ENCODE measurements at regions not wholly inside any gene's neighbourhood (a gene's known extent, or its start where the extent isn't known, plus 50 kb on each side); places are given as distances from the start of the nearest gene placed in this dataset.
"Not testable (repeated sequence)": the region's sequence is repeated elsewhere in the genome, so short reads cannot be mapped to it uniquely, and the experiment has no call there.

GRCh38 chr5:118468085-118468484 lies 520.3 kb downstream of the DTWD2 start:
- no peak for DNase-seq (ENCODE audit: low spot score)

- no peak for DNase-seq (ENCODE audit: low spot score)
Observed at GRCh38 chr5:118467103-118467502, 521.2 kb downstream of the DTWD2 start.

- DNase-seq (ENCODE audit: low spot score): no peak
Observed at GRCh38 chr5:118466418-118466817, 521.9 kb downstream of the DTWD2 start.

DNA sequence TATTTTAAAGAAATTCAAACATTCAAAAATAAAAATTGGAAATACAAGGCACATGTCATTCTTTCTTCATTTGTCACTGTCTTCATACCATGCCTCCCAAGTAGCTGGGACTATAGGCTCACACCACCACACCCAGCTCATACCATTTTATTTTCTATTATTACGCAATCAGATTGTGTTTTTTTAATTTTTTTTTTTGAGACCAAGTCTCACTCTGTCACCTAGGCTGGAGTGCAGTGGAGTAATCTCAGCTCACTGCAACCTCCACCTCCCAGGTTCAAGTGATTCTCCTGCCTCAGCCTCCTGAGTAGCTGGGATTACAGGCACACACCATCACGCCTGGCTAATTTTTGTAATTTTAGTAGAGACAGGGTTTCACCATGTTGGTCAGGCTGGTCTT lies 526.1 kb downstream of the DTWD2 start:
- DNase-seq (ENCODE audit: low spot score): not testable (repeated sequence)

DNA sequence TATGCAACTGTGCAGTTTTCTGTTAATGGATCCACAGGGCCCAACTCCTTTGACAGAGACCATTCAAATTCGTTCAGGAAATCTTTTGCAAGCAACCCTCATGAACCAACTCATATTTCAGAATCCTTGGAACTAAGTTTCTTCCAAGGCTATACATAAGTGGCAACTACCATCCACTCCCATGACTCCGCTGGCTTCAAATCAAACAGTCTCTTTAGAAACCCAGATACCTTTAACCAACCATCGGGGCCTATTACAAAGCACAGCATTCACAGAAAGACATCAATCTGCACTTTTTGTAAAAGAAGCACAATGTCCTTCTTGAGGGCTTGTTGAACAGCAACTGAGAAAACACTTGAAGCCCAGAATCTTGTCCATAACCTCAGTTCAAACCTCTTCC lies 526.9 kb downstream of the DTWD2 start:
- DNase-seq (ENCODE audit: low spot score): no peak

DNA sequence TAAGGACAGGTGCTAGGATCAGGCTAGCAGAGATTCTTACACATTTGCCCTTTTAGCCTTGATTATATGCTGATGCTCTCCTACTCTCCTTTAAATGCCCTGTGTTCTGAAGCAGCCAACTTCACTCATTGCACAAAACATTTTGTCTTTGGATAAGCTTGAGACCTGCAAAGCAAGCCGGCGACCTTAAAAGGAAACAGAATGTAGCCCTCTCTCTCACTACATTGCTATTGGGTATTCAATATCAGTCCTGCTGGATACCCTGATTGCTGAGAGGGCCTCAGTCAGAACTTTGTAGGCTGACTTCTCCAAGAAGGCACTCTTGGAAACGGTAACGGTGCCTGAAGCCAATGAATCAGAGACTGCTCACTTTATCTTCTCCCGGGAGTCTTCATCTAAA lies 528.9 kb downstream of the DTWD2 start:
- no peak for DNase-seq (ENCODE audit: low spot score)

- no peak for DNase-seq (ENCODE audit: low spot score)
Observed at GRCh38 chr5:118456085-118456484, 532.3 kb downstream of the DTWD2 start.

- no peak for DNase-seq (ENCODE audit: low spot score)
Observed at GRCh38 chr5:118451697-118452247, 536.6 kb downstream of the DTWD2 start.

- no peak for DNase-seq (ENCODE audit: low spot score)
Observed at GRCh38 chr5:118450554-118451332, 537.6 kb downstream of the DTWD2 start.

DNA sequence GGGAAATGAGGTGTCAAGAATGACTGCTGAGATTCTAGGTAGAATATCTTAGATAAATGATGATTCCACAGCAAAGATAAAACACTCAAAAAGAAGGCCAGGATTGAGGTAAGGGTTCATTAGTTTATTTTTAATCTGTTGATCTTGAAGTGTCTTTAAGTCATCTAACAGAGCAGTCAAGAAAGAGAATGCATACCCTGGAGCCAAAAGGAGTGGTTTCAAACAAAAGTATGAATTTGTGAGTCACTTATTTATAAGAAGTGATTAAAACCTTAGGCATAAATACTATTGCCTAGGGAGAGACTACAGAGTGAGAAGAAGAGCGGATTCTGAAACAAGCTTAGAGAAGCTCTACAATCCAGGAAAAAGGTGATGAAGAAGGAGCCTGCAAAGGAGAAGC lies 541.0 kb downstream of the DTWD2 start:
- no peak for DNase-seq (ENCODE audit: low spot score)

GRCh38 chr5:118441956-118442355 lies 546.4 kb downstream of the DTWD2 start:
- DNase-seq (ENCODE audit: low spot score): no peak

DNA sequence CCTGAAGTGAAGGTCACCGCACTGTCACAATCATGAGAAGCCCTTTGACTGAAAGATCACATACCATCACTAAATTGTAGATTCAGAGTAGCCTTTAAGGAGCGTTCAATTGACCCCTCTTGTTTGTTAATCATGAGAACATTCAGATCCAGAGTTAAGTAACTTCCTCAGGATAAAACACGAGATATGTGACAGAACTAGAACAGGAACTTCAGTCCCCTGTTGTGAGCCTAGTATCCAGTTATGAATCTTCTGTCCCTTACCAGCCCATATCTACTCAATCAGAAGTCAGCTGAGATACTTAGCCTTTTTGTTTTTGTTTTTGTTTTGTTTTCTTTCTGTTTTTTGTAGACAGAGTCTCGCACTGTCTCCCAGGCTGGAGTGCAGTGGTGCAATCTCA lies 547.3 kb downstream of the DTWD2 start:
- DNase-seq (ENCODE audit: low spot score): no peak

DNA sequence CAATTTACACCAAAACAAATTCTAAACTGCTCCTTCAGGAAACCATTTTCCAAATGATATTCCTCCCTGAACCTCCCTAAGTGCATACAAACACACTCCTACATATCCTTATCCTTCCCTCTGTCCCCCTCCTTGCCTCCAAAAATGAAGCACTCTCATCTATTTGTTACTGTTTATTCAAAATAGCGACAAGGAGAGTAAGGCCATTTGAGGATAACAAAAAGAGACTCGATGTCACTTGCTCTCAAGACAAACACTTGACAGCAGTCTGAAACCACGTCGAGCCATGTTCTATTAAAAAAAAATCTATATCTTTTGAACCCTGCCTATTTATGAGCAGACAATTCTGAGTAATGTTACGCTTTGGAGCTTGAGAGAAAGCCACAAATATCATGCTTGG lies 547.9 kb downstream of the DTWD2 start:
- DNase-seq (ENCODE audit: low spot score): no peak

DNA sequence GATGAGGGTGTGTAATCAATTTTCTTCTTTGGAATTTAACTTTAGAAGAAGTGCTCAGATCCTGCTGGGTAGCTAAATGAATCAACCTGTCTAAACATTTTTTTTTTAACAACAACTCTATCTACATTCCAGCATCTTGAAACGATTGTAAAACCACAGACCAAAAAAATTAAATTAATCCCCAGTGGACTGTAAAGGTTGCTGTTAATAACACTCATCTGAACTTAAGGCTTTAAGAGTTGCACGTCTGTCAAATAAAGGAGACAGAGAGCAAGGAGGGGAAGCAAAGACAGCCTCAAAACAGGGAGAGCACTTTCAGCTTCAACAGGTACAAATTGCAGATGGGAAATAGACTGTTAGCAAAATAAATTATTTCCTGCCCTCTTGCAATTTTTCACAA lies 548.5 kb downstream of the DTWD2 start:
- no peak for DNase-seq (ENCODE audit: low spot score)

GRCh38 chr5:118435131-118435530 lies 553.2 kb downstream of the DTWD2 start:
- no peak for DNase-seq (ENCODE audit: low spot score)

DNA sequence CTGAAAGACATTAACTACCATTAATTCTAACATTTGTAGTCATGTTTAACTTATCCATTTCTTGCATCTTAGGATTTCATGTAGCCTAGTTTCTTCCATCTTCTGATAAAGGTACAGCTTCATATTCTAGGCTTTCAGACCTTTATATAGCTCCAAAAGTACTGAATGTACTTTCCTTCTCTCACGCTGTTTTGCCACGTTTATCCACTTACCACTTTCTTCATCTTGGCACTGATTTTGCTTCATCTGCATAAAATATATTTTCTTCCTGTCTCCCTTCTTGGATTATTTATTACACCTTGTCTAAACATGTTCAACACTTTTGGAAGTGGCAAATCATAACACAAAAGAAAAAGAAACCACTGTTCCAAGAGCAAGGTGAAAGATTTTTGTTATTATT lies 553.8 kb downstream of the DTWD2 start:
- no peak for DNase-seq (ENCODE audit: low spot score)

- no peak for DNase-seq (ENCODE audit: low spot score)
Observed at GRCh38 chr5:118430076-118430475, 558.3 kb downstream of the DTWD2 start.

- no peak for DNase-seq (ENCODE audit: low spot score)
Observed at GRCh38 chr5:118407958-118408357, 580.4 kb downstream of the DTWD2 start.

GRCh38 chr5:118405650-118406061 lies 582.7 kb downstream of the DTWD2 start:
- DNase-seq (ENCODE audit: low spot score): no peak

DNA sequence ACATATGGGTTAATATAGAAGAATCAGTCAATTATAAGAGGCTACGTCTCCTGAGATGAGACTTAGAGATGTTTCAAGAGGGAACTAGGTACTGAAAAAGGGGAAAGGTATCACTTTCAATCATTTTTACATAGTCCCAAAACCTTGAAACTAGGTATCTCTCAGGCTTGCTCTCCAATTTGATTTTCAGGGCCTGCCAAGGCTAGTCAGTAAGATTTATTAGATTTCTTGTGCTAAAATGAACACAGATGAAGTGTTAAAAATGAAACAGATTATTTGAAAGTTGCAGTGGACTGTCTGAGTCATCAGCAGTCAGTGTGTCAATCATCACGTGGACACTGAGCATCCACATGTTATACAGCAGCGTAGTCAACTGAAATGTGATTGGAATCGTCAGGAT lies 591.1 kb downstream of the DTWD2 start:
- DNase-seq (ENCODE audit: low spot score): no peak

DNA sequence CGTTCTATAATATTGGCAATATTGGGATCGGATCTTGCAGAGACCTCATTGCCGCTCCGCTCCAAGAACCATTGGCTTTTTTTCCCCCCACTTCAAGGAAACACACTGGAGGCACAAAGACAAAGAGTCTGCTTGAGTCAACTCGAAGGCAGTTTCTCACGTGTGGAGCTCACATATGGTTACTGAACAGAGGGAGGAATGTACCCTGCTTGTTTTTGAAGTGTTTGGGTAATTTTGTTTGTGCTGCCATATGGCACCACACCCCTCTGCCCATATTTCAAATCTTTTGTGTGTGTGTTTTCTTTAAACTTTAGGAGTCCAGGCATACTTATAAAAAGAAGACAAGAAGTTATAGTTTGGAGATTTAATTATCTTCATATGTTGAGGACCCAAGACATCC lies 595.9 kb downstream of the DTWD2 start:
- no peak for DNase-seq (ENCODE audit: low spot score)

GRCh38 chr5:118382931-118383330 lies 605.4 kb downstream of the DTWD2 start:
- not testable (repeated sequence) for DNase-seq (ENCODE audit: low spot score)

- no peak for DNase-seq (ENCODE audit: low spot score)
Observed at GRCh38 chr5:118379470-118379869, 608.9 kb downstream of the DTWD2 start.

GRCh38 chr5:118378959-118379358 lies 609.4 kb downstream of the DTWD2 start:
- DNase-seq (ENCODE audit: low spot score): no peak

Measured in hematopoietic multipotent progenitor cell treated with erythropoietin and hydrocortisone succinate and interleukin-3 and kit ligand, for 17 days (in vitro differentiated cells).